ENCODE measurements at regions not wholly inside any gene's neighbourhood (a gene's known extent, or its start where the extent isn't known, plus 50 kb on each side); places are given as distances from the start of the nearest gene placed in this dataset.

- Histone ChIP-seq H3K4me1 (replicated peaks; ENCODE audit: insufficient read depth) (no peaks in the 10 kb centered on the region), H3K4me3 (no peak overlapping the region), H3K9me3 (ENCODE audit: insufficient read depth, low read depth) (no peaks in the 10 kb centered on the region), H3K79me2 (ENCODE audit: low read depth) (no peaks in the 10 kb centered on the region), H4K20me1 (ENCODE audit: insufficient read depth) (no peaks in the 10 kb centered on the region; the same call in 1 of the 2 replicates), H3K27ac (no peak overlapping the region), H3F3A (ENCODE audit: insufficient read depth, low read depth) (no peaks in the 10 kb centered on the region), H2AFZ (no peak overlapping the region), H3K9me2 (ENCODE audit: insufficient read depth) (0 out of 2 replicates have a peak, but pooled peaks cover 7% of the 10 kb centered on the region), H3K4me2 (no peak overlapping the region), H3K27me3 (ENCODE audit: insufficient read depth, low read depth) (no peaks in the 10 kb centered on the region), H3K36me3 (ENCODE audit: low read depth) (no peaks in the 10 kb centered on the region)
- POLR2A ChIA-PET (ENCODE audit: unreplicated experiment), result no interaction called here
- peak in 1 of 2 experiments; percentile 11 for DNase-seq
- intact Hi-C loops (cut with micrococcal nuclease; ENCODE audit: unreplicated experiment), result no loop called here
- no TSS peak for BruUV-seq (replicated peaks)
- TF ChIP-seq EZH2 (IDR thresholded peaks at IDR 0.05; ENCODE audit: low read depth), result no peak
- TF ChIP-seq, protein P1, sequence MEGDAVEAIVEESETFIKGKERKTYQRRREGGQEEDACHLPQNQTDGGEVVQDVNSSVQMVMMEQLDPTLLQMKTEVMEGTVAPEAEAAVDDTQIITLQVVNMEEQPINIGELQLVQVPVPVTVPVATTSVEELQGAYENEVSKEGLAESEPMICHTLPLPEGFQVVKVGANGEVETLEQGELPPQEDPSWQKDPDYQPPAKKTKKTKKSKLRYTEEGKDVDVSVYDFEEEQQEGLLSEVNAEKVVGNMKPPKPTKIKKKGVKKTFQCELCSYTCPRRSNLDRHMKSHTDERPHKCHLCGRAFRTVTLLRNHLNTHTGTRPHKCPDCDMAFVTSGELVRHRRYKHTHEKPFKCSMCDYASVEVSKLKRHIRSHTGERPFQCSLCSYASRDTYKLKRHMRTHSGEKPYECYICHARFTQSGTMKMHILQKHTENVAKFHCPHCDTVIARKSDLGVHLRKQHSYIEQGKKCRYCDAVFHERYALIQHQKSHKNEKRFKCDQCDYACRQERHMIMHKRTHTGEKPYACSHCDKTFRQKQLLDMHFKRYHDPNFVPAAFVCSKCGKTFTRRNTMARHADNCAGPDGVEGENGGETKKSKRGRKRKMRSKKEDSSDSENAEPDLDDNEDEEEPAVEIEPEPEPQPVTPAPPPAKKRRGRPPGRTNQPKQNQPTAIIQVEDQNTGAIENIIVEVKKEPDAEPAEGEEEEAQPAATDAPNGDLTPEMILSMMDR (conservative IDR thresholded peaks at IDR 0.05), result 0 out of 2 replicates have a peak, but pooled peaks have one; percentile 24
- CTCF ChIA-PET, result no interaction called here
These were observed 674.2 kb upstream of the MANEA start for GRCh38 chr6:94902974-94903628.

- Histone ChIP-seq H3K9me3 (ENCODE audit: insufficient read depth, low read depth) (no peaks in the 10 kb centered on the region), H3K9me2 (ENCODE audit: insufficient read depth) (0 out of 2 replicates have a peak, but pooled peaks cover 7% of the 10 kb centered on the region), H3K4me1 (replicated peaks; ENCODE audit: insufficient read depth) (0 out of 2 replicates have a peak, but pooled peaks cover under 1% of the 10 kb centered on the region), H4K20me1 (ENCODE audit: insufficient read depth) (no peaks in the 10 kb centered on the region), H3K4me2 (no peak overlapping the region), H3K27me3 (ENCODE audit: insufficient read depth, low read depth) (no peaks in the 10 kb centered on the region), H3K79me2 (ENCODE audit: low read depth) (no peaks in the 10 kb centered on the region), H2AFZ (no peak overlapping the region), H3K36me3 (ENCODE audit: low read depth) (no peaks in the 10 kb centered on the region), H3K4me3 (no peak overlapping the region), H3F3A (ENCODE audit: insufficient read depth, low read depth) (no peaks in the 10 kb centered on the region), H3K27ac (no peak overlapping the region)
- TF ChIP-seq, protein P1 (conservative IDR thresholded peaks at IDR 0.05), result no peak
- no peak for TF ChIP-seq EZH2 (IDR thresholded peaks at IDR 0.05; ENCODE audit: low read depth)
- no peak for DNase-seq
- POLR2A ChIA-PET (ENCODE audit: unreplicated experiment), result no interaction called here
- BruUV-seq (replicated peaks), result no TSS peak
- intact Hi-C loops (cut with micrococcal nuclease; ENCODE audit: unreplicated experiment), result no loop called here
- CTCF ChIA-PET, result no interaction called here
These were observed 678.1 kb upstream of the MANEA start for GRCh38 chr6:94899191-94899590.

DNA sequence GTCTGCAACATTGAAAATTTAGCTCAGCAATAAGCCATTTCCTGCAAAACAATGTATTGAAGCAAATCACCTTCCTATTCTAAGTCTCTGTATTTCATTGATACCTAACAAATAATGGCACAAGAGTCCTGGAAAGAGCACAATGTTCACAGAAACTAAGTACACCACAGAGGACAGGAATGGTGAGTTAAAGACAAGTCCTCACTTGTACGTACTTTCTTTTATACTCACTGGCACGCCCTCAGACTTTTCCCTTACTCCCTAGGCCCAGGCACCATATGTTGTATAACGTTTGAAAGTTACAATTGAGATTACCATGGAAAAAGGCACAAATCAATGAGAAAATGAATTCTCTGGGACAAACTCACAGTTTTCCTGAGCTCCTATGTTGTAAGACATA lies 683.0 kb upstream of the MANEA start:
- H3K27ac ChIP-seq, result no peak overlapping the region

More for the DNA sequence above, 683.0 kb upstream of the MANEA start:
- H4K20me1 ChIP-seq (ENCODE audit: insufficient read depth), result no peaks in the 10 kb centered on the region; the same call in 1 of the 2 replicates
- intact Hi-C loops (cut with micrococcal nuclease; ENCODE audit: unreplicated experiment), result no loop called here
- TF ChIP-seq, protein P1 (conservative IDR thresholded peaks at IDR 0.05), result no peak
- TF ChIP-seq EZH2 (IDR thresholded peaks at IDR 0.05; ENCODE audit: low read depth), result no peak
- H3K9me3 ChIP-seq (ENCODE audit: insufficient read depth, low read depth), result peaks cover 3% of the 10 kb centered on the region; the same call in 1 of the 2 replicates
- peaks cover 6% of the 10 kb centered on the region; the same call in 1 of the 2 replicates for H3K9me2 ChIP-seq (ENCODE audit: insufficient read depth)
- no peaks in the 10 kb centered on the region for H3K36me3 ChIP-seq (ENCODE audit: low read depth)
- no peak overlapping the region for H3K4me2 ChIP-seq
- H3K27me3 ChIP-seq (ENCODE audit: insufficient read depth, low read depth), result no peaks in the 10 kb centered on the region
- POLR2A ChIA-PET (ENCODE audit: unreplicated experiment), result no interaction called here
- no peaks in the 10 kb centered on the region for H3K79me2 ChIP-seq (ENCODE audit: low read depth)
- H2AFZ ChIP-seq, result no peak overlapping the region
- no peak for DNase-seq
- CTCF ChIA-PET, result no interaction called here
- peaks cover 16% of the 10 kb centered on the region for H3K4me1 ChIP-seq (replicated peaks; ENCODE audit: insufficient read depth)
- no TSS peak for BruUV-seq (replicated peaks)
- H3F3A ChIP-seq (ENCODE audit: insufficient read depth, low read depth), result no peaks in the 10 kb centered on the region
- no peak overlapping the region for H3K4me3 ChIP-seq
